ENCODE measurements at regions not wholly inside any gene's neighbourhood (a gene's known extent, or its start where the extent isn't known, plus 50 kb on each side); places are given as distances from the start of the nearest gene placed in this dataset.

- POLR2A ChIA-PET (ENCODE audit: partially characterized antibody) = no interaction called here
- peaks cover 0 to 19% (median 9%) of the 10 kb centered on the region in 8 donors for H3K9me3 Mint-ChIP-seq
These were observed 797.3 kb downstream of the PLA2G4A start for GRCh38 chr1:187626056-187626455.

GRCh38 chr1:187627516-187627915 lies 798.8 kb downstream of the PLA2G4A start:
- ChIA-PET CTCF (ENCODE audit: partially characterized antibody) (no interaction called here), POLR2A (ENCODE audit: partially characterized antibody) (no interaction called here)
- Mint-ChIP-seq H3K4me1 (no peaks in the 10 kb centered on the region), H3K27me3 (no peaks in the 10 kb centered on the region), H3K4me3 (no peak overlapping the region), H3K9me3 (peaks cover 0 to 21% (median 15%) of the 10 kb centered on the region in 8 donors), H3K27ac (no peak overlapping the region), H3K36me3 (no peaks in the 10 kb centered on the region)
- H3K36me3 ChIP-seq (ENCODE audit: insufficient read depth, low read length) = no peaks in the 10 kb centered on the region
- H3K9me3 ChIP-seq (ENCODE audit: control insufficient read depth in 1 of 2, low read length in 2 of 2) = no peaks in the 10 kb centered on the region
- H3K27ac ChIP-seq (ENCODE audit: low read depth, low read length) = no peak overlapping the region
- H3K27me3 ChIP-seq (ENCODE audit: insufficient read depth, low read length) = no peaks in the 10 kb centered on the region
- H3K4me3 ChIP-seq (ENCODE audit: low read length in 2 of 2) = no peak overlapping the region
- H3K4me1 ChIP-seq (ENCODE audit: insufficient read depth, low read length) = no peaks in the 10 kb centered on the region
- intact Hi-C loops (cut with micrococcal nuclease) = no loop called here
- no peak for DNase-seq

More at GRCh38 chr1:187626056-187626455, 797.3 kb downstream of the PLA2G4A start:
- no peaks in the 10 kb centered on the region for H3K9me3 ChIP-seq (ENCODE audit: control insufficient read depth in 1 of 2, low read length in 2 of 2)
- H3K4me3 Mint-ChIP-seq = no peak overlapping the region
- no peaks in the 10 kb centered on the region for H3K36me3 ChIP-seq (ENCODE audit: insufficient read depth, low read length)
- no peak overlapping the region for H3K27ac Mint-ChIP-seq
- H3K27me3 ChIP-seq (ENCODE audit: insufficient read depth, low read length) = no peaks in the 10 kb centered on the region
- no peaks in the 10 kb centered on the region for H3K4me1 ChIP-seq (ENCODE audit: insufficient read depth, low read length)
- no peak overlapping the region for H3K27ac ChIP-seq (ENCODE audit: low read depth, low read length)
- no peaks in the 10 kb centered on the region for H3K27me3 Mint-ChIP-seq
- DNase-seq = no peak
- H3K4me1 Mint-ChIP-seq = no peaks in the 10 kb centered on the region
- CTCF ChIA-PET (ENCODE audit: partially characterized antibody) = no interaction called here
- H3K4me3 ChIP-seq (ENCODE audit: low read length in 2 of 2) = no peak overlapping the region
- intact Hi-C loops (cut with micrococcal nuclease) = no loop called here
- no peaks in the 10 kb centered on the region for H3K36me3 Mint-ChIP-seq

GRCh38 chr1:187629075-187629474 lies 800.3 kb downstream of the PLA2G4A start:
- Mint-ChIP-seq H3K4me1 (no peaks in the 10 kb centered on the region), H3K27ac (no peak overlapping the region), H3K36me3 (no peaks in the 10 kb centered on the region), H3K4me3 (no peak overlapping the region), H3K9me3 (peaks cover 0 to 21% (median 15%) of the 10 kb centered on the region in 8 donors), H3K27me3 (no peaks in the 10 kb centered on the region)
- CTCF ChIA-PET (ENCODE audit: partially characterized antibody) = no interaction called here
- no peaks in the 10 kb centered on the region for H3K9me3 ChIP-seq (ENCODE audit: control insufficient read depth in 1 of 2, low read length in 2 of 2)
- DNase-seq = no peak
- intact Hi-C loops (cut with micrococcal nuclease) = no loop called here
- no peaks in the 10 kb centered on the region for H3K36me3 ChIP-seq (ENCODE audit: insufficient read depth, low read length)
- H3K27ac ChIP-seq (ENCODE audit: low read depth, low read length) = no peak overlapping the region
- H3K4me3 ChIP-seq (ENCODE audit: low read length in 2 of 2) = no peak overlapping the region
- H3K27me3 ChIP-seq (ENCODE audit: insufficient read depth, low read length) = no peaks in the 10 kb centered on the region
- POLR2A ChIA-PET (ENCODE audit: partially characterized antibody) = no interaction called here
- H3K4me1 ChIP-seq (ENCODE audit: insufficient read depth, low read length) = no peaks in the 10 kb centered on the region

GRCh38 chr1:187630653-187631380 lies 802.1 kb downstream of the PLA2G4A start:
- no peaks in the 10 kb centered on the region for H3K4me1 Mint-ChIP-seq
- DNase-seq = no peak
- H3K9me3 Mint-ChIP-seq = peaks cover 0 to 23% (median 14%) of the 10 kb centered on the region in 8 donors
- H3K36me3 Mint-ChIP-seq = peaks cover 0 to 4% of the 10 kb centered on the region in 2 donors
- CTCF ChIA-PET (ENCODE audit: partially characterized antibody) = no interaction called here
- H3K4me3 Mint-ChIP-seq = no peak overlapping the region
- H3K27ac Mint-ChIP-seq = no peak overlapping the region
- Histone ChIP-seq H3K9me3 (ENCODE audit: control insufficient read depth in 1 of 2, low read length in 2 of 2) (no peaks in the 10 kb centered on the region), H3K4me1 (ENCODE audit: insufficient read depth, low read length) (no peaks in the 10 kb centered on the region), H3K36me3 (ENCODE audit: insufficient read depth, low read length) (no peaks in the 10 kb centered on the region), H3K27ac (ENCODE audit: low read depth, low read length) (no peak overlapping the region), H3K4me3 (ENCODE audit: low read length in 2 of 2) (no peak overlapping the region), H3K27me3 (ENCODE audit: insufficient read depth, low read length) (no peaks in the 10 kb centered on the region)
- POLR2A ChIA-PET (ENCODE audit: partially characterized antibody) = no interaction called here
- no peaks in the 10 kb centered on the region for H3K27me3 Mint-ChIP-seq
- intact Hi-C loops (cut with micrococcal nuclease) = no loop called here

- Mint-ChIP-seq H3K9me3 (peaks cover 1 to 21% (median 13%) of the 10 kb centered on the region in 8 donors), H3K27me3 (no peaks in the 10 kb centered on the region), H3K4me1 (no peaks in the 10 kb centered on the region), H3K36me3 (peaks cover 0 to 4% of the 10 kb centered on the region in 2 donors), H3K27ac (no peak overlapping the region), H3K4me3 (no peak overlapping the region)
- no peak overlapping the region for H3K27ac ChIP-seq (ENCODE audit: low read depth, low read length)
- ChIA-PET CTCF (ENCODE audit: partially characterized antibody) (no interaction called here), POLR2A (ENCODE audit: partially characterized antibody) (no interaction called here)
- intact Hi-C loops (cut with micrococcal nuclease) = no loop called here
- no peaks in the 10 kb centered on the region for H3K27me3 ChIP-seq (ENCODE audit: insufficient read depth, low read length)
- H3K4me1 ChIP-seq (ENCODE audit: insufficient read depth, low read length) = no peaks in the 10 kb centered on the region
- no peaks in the 10 kb centered on the region for H3K9me3 ChIP-seq (ENCODE audit: control insufficient read depth in 1 of 2, low read length in 2 of 2)
- no peak for DNase-seq
- H3K36me3 ChIP-seq (ENCODE audit: insufficient read depth, low read length) = no peaks in the 10 kb centered on the region
- H3K4me3 ChIP-seq (ENCODE audit: low read length in 2 of 2) = no peak overlapping the region
These were observed 802.6 kb downstream of the PLA2G4A start for GRCh38 chr1:187631381-187631675.

GRCh38 chr1:187631984-187632383 lies 803.2 kb downstream of the PLA2G4A start:
- Mint-ChIP-seq H3K27ac (no peak overlapping the region), H3K9me3 (peaks cover 4 to 22% (median 13%) of the 10 kb centered on the region in 8 donors), H3K36me3 (peaks cover 0 to 4% of the 10 kb centered on the region in 2 donors), H3K4me3 (no peak overlapping the region), H3K4me1 (no peaks in the 10 kb centered on the region), H3K27me3 (no peaks in the 10 kb centered on the region)
- DNase-seq = no peak
- Histone ChIP-seq H3K9me3 (ENCODE audit: control insufficient read depth in 1 of 2, low read length in 2 of 2) (no peaks in the 10 kb centered on the region), H3K4me3 (ENCODE audit: low read length in 2 of 2) (no peak overlapping the region), H3K36me3 (ENCODE audit: insufficient read depth, low read length) (no peaks in the 10 kb centered on the region), H3K27me3 (ENCODE audit: insufficient read depth, low read length) (no peaks in the 10 kb centered on the region), H3K27ac (ENCODE audit: low read depth, low read length) (no peak overlapping the region), H3K4me1 (ENCODE audit: insufficient read depth, low read length) (no peaks in the 10 kb centered on the region)
- POLR2A ChIA-PET (ENCODE audit: partially characterized antibody) = no interaction called here
- intact Hi-C loops (cut with micrococcal nuclease) = no loop called here
- CTCF ChIA-PET (ENCODE audit: partially characterized antibody) = no interaction called here

- Histone ChIP-seq H3K4me3 (ENCODE audit: low read length in 2 of 2) (no peak overlapping the region), H3K4me1 (ENCODE audit: insufficient read depth, low read length) (no peaks in the 10 kb centered on the region), H3K36me3 (ENCODE audit: insufficient read depth, low read length) (no peaks in the 10 kb centered on the region), H3K9me3 (ENCODE audit: control insufficient read depth in 1 of 2, low read length in 2 of 2) (no peaks in the 10 kb centered on the region), H3K27ac (ENCODE audit: low read depth, low read length) (no peak overlapping the region), H3K27me3 (ENCODE audit: insufficient read depth, low read length) (no peaks in the 10 kb centered on the region)
- Mint-ChIP-seq H3K4me3 (no peak overlapping the region), H3K4me1 (no peaks in the 10 kb centered on the region), H3K36me3 (peaks cover 0 to 4% of the 10 kb centered on the region in 2 donors), H3K27ac (no peak overlapping the region), H3K9me3 (peaks cover 4 to 29% (median 12%) of the 10 kb centered on the region in 8 donors), H3K27me3 (no peaks in the 10 kb centered on the region)
- CTCF ChIA-PET (ENCODE audit: partially characterized antibody) = no interaction called here
- intact Hi-C loops (cut with micrococcal nuclease) = no loop called here
- POLR2A ChIA-PET (ENCODE audit: partially characterized antibody) = no interaction called here
- DNase-seq = no peak
These were observed 806.2 kb downstream of the PLA2G4A start for GRCh38 chr1:187634940-187635339.
